ENCODE measurements at regions not wholly inside any gene's neighbourhood (a gene's known extent, or its start where the extent isn't known, plus 50 kb on each side); places are given as distances from the start of the nearest gene placed in this dataset.

GRCh38 chr4:82268050-82268825 is 105.6 kb downstream of the HNRNPD start:
- TF ChIP-seq CTCF (IDR thresholded peaks at IDR 0.05): peak; percentile 89
- TF ChIP-seq EZH2phosphoT487 (IDR thresholded peaks at IDR 0.05): no peak

Measured in neural progenitor cell (in vitro differentiated cells).